Adrenal gland (tissue), 5 donors: ENCODE measurements at regions not wholly inside any gene's neighbourhood (a gene's known extent, or its start where the extent isn't known, plus 50 kb on each side); places are given as distances from the start of the nearest gene placed in this dataset.

Experiments used
- POLR2A ChIP-seq, 2 donors: fragments of 450-650 bp; IDR thresholded peaks; one replicate each; pipeline ENCODE4 v1.6.1; 2017; ENCODE audit warnings: antibody characterized with exemption in 2 of 2, mild to moderate bottlenecking in 2 of 2, moderate library complexity in 1 of 2
- TF ChIP-seq, protein P1 (sequence below), 6 experiments: fragments of 450-650 bp in 4 of 6; fragments of 200-600 bp in 2 of 6; sonication (generic) in 1 of 6; IDR thresholded peaks; 1 replicate in 5 of 6; 2 replicates in 1 of 6; pipeline versions ENCODE4 v1.5.1 to v1.8.0; 2016 to 2021; ENCODE audit warnings: antibody characterized with exemption in 6 of 6, mild to moderate bottlenecking in 2 of 6, moderate library complexity in 1 of 6
- donor health status: DM: no; HTN: no; CAD: no.

DNA sequence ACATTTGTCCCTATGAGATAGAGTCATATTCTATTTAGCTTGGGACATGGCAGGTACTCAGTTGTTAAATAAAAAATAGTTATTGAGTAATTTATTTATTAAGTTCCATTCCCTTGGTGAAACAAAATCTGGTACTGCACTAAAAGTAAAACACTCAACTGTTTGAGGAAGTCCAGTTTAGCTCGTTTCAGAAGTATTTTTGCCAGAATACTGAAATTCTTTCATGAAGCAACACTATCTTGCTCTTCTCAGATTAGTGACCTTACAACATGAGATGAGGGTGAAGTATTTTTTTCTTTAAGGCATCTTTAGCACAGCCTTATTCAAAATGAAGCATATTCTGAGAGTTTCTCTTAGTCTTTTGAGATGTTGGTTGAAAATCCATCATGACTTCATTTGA, 106.0 kb downstream of the ZNF365 start:
- TF ChIP-seq, protein P1, sequence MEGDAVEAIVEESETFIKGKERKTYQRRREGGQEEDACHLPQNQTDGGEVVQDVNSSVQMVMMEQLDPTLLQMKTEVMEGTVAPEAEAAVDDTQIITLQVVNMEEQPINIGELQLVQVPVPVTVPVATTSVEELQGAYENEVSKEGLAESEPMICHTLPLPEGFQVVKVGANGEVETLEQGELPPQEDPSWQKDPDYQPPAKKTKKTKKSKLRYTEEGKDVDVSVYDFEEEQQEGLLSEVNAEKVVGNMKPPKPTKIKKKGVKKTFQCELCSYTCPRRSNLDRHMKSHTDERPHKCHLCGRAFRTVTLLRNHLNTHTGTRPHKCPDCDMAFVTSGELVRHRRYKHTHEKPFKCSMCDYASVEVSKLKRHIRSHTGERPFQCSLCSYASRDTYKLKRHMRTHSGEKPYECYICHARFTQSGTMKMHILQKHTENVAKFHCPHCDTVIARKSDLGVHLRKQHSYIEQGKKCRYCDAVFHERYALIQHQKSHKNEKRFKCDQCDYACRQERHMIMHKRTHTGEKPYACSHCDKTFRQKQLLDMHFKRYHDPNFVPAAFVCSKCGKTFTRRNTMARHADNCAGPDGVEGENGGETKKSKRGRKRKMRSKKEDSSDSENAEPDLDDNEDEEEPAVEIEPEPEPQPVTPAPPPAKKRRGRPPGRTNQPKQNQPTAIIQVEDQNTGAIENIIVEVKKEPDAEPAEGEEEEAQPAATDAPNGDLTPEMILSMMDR (IDR thresholded peaks at IDR 0.05), result no peak
- no peak for TF ChIP-seq POLR2A (IDR thresholded peaks at IDR 0.05)
